Esophagus squamous epithelium (tissue), 4 donors: ENCODE measurements at regions not wholly inside any gene's neighbourhood (a gene's known extent, or its start where the extent isn't known, plus 50 kb on each side); places are given as distances from the start of the nearest gene placed in this dataset.

ENCODE experiments used
- CTCF ChIP-seq, 6 experiments: fragments of 450-650 bp in 4 of 6; fragments of 200-600 bp in 2 of 6; sonication (generic) in 2 of 6; IDR thresholded peaks; one replicate each; pipeline ENCODE4 v1.5.1; 2016 to 2019; ENCODE audit warnings: antibody characterized with exemption in 6 of 6, mild to moderate bottlenecking in 4 of 6, moderate library complexity in 4 of 6
- POLR2A ChIP-seq, 4 donors: fragments of 450-650 bp; IDR thresholded peaks; one replicate each; pipeline ENCODE4 v1.6.1; 2017; ENCODE audit warnings: antibody characterized with exemption in 4 of 4, mild to moderate bottlenecking in 4 of 4, moderate library complexity in 3 of 4

- no peak for TF ChIP-seq CTCF (IDR thresholded peaks at IDR 0.05)
- TF ChIP-seq POLR2A (IDR thresholded peaks at IDR 0.05), result no peak
Measured at GRCh38 chr1:234913278-234913649, 215.4 kb downstream of the TOMM20 start.
